ENCODE measurements at regions not wholly inside any gene's neighbourhood (a gene's known extent, or its start where the extent isn't known, plus 50 kb on each side); places are given as distances from the start of the nearest gene placed in this dataset.
A peak's percentile ranks its signal among the peaks of the same experiment; 100 is the strongest.

DNA sequence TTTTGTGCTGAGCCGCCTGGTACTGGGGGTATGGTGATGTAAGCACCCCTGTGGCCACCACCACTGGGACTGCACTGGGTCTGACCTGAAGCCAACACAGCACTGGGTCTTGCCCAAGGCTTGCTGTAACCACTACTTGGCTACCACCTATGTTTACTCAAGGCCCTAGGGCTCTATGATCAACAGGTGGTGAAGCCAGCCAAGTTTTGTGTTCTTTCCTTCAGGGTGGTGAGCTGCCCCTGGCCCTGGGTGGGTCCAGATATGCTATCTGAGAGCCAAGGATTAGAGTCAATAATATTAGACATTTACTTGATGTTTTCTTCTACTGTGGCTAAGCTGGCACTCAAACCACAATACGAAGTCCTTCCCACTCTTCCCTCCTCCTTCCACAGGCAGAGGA is 55.1 kb upstream of the PAGE4 start:
- DNase-seq (ENCODE audit: low spot score), result no peak

DNA sequence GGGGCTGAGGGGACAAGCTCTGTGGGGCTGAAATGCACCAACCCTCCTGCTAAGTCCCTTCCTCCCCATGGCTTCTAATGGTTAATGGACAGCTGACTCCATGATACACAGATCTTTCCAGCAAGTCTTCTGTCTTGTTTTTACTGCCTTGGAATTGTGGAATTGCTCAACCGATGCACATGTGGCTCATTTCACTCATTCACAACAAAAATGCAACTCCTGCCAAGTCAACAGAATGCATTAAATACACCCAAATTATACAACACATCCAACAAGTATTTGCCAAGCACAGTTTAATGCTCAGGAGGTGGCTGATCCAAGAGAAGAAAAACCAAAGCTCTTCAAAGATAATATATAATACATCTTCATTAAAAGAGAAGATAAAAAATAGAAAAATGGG is 61.9 kb upstream of the PAGE4 start:
- DNase-seq (ENCODE audit: low spot score), result no peak

GRCh38 chrX:49762175-49762720 is 66.5 kb upstream of the PAGE1 start:
- DNase-seq (ENCODE audit: low spot score), result no peak

DNA sequence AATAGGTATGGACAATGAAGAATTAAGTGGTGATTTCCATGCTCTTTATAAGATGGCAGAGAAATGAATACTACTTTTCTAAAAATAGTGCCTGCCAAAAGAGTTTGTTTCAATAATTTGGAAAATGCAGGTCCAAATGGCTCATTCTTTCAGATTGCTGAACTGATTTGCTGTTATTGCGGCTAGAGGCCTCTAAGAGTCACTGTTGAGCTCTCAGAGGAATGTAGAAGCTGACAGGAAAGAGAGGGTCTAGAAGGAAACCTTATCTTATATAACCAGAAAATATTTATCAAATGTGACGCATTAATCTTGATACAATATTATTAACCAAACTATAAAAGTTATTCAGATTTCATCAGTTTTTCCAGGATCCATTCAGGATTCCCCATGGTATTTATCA is 65.7 kb upstream of the PAGE1 start:
- DNase-seq (ENCODE audit: low spot score), result no peak

DNA sequence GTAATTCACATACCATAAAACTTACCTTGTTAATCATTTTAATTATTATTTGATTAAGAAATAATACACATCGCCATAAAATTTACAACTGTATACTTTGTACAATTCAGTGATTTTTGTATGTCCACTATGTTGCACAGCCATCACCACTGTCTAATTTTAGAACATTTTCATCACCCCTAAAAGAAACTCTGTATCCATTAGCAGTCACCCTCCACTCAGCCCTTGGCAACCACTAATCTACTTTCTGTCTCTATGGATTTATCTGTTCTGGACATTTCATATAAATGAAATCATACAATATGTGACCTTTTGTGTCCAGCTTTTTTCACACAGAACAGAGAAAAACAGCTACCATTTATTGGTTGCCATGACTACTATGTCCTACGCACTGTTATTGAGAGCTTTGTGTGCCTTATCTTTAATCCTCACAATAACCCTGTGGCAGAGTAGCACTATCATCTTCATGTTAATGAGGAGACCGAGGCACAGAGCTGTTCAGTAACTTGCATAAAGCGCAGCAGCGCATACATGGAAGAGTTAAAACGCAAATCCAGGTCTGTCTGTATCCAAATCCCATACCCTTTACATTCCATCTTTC is 64.6 kb upstream of the PAGE1 start:
- no peak for DNase-seq (ENCODE audit: low spot score)

GRCh38 chrX:49756692-49757091 is 60.9 kb upstream of the PAGE1 start:
- DNase-seq (ENCODE audit: low spot score), result no peak

GRCh38 chrX:49754233-49754857 is 58.6 kb upstream of the PAGE1 start:
- peak; percentile 14 for DNase-seq (ENCODE audit: low spot score)

DNA sequence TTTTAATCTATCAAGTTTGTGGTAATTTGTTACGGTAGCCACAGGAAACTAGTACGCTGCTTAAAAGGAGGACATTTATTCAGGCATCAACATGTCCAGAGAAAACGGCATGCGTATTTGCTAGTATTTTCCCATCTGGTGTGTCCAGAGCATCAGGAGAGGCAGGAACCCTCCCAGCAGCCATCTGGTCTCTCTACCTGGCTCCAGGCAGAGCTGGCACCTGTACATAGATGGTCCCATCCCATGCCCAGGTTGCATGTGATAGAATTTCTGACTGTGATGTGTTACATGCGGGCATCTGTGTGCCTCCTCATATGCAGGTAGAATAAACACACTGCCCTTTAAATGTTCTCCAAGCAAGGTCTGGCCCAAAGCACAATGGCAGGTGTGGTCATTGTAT is 57.9 kb upstream of the PAGE1 start:
- DNase-seq (ENCODE audit: low spot score), result no peak

- DNase-seq (ENCODE audit: low spot score), result no peak
Observed at GRCh38 chrX:49748211-49748956, 52.6 kb upstream of the PAGE1 start.

DNA sequence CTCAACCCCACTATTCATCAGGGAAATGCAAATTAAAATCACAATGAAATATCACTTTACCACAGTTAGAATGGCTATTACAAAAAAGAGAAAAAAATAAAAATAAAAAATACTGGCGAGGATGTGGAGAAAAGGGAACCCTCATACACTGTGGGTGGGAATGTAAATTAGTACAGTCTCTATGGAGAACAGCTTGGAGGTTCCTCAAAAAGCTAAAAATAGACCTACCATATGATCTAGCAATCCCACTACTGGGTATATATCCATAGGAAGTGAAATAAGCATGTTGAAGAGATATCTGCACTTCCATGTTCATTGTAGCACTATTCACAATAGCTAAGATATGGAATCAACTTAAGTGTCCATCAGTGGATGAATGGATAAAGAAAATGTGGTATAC is 50.5 kb upstream of the PAGE1 start:
- DNase-seq (ENCODE audit: low spot score), result no peak
